DOHH2 (cell line): ENCODE measurements at regions not wholly inside any gene's neighbourhood (a gene's known extent, or its start where the extent isn't known, plus 50 kb on each side); places are given as distances from the start of the nearest gene placed in this dataset.

Experiments used
- H3F3A ChIP-seq: fragments of 200-600 bp; sonication (generic), shearing (Covaris generic); 2 replicates; pipeline ENCODE4 v1.6.0; 2016; ENCODE audit warnings: antibody characterized with exemption, mild to moderate bottlenecking; ENCODE audit not compliant: control insufficient read depth, insufficient read depth
- H3K27ac ChIP-seq: fragments of 200-600 bp; sonication (generic); 2 replicates; pipeline ENCODE4 v1.5.1; 2014; ENCODE audit warnings: low read depth, mild to moderate bottlenecking, low read length, moderate library complexity
- H3K27me3 ChIP-seq: fragments of 200-600 bp; sonication (generic); 2 replicates; pipeline ENCODE4 v1.6.1; 2014; ENCODE audit warnings: mild to moderate bottlenecking, low read length, mixed read lengths; ENCODE audit not compliant: control insufficient read depth
- H3K36me3 ChIP-seq: fragments of 200-600 bp; sonication (generic); 2 replicates; pipeline ENCODE4 v1.6.1; 2014; ENCODE audit warnings: mild to moderate bottlenecking, low read length, moderate library complexity, mixed read lengths; ENCODE audit not compliant: control insufficient read depth
- H3K4me1 ChIP-seq: fragments of 200-600 bp; sonication (generic); 2 replicates; pipeline ENCODE4 v1.6.1; 2014; ENCODE audit warnings: mild to moderate bottlenecking, low read length, mixed read lengths; ENCODE audit not compliant: control insufficient read depth
- H3K4me2 ChIP-seq: fragments of 200-600 bp; sonication (generic); 2 replicates; pipeline ENCODE4 v1.6.0; 2014; ENCODE audit warnings: mild to moderate bottlenecking, low read length, moderate library complexity
- H3K4me3 ChIP-seq: fragments of 200-600 bp; sonication (generic); 2 replicates; pipeline ENCODE4 v1.5.1; 2014; ENCODE audit warnings: mild to moderate bottlenecking, low read length, mixed read lengths
- H3K79me2 ChIP-seq: fragments of 200-600 bp; sonication (generic); 2 replicates; pipeline ENCODE4 v1.6.1; 2014; ENCODE audit warnings: mild to moderate bottlenecking, low read length, mixed read lengths; ENCODE audit not compliant: control insufficient read depth
- H3K9me2 ChIP-seq: fragments of 200-600 bp; sonication (generic); replicated peaks from 2 replicates; pipeline ENCODE4 v1.6.1; 2014; ENCODE audit warnings: mild to moderate bottlenecking, low read length, mixed read lengths; ENCODE audit not compliant: control insufficient read depth
- H3K9me3 ChIP-seq: fragments of 200-600 bp; sonication (generic); 2 replicates; pipeline ENCODE4 v1.6.1; 2014; ENCODE audit warnings: antibody characterized with exemption, low read length, mixed read lengths; ENCODE audit not compliant: control insufficient read depth, insufficient read depth
- H4K20me1 ChIP-seq: fragments of 200-600 bp; sonication (generic); 2 replicates; pipeline ENCODE4 v1.6.0; 2014; ENCODE audit warnings: low read depth, mild to moderate bottlenecking, antibody characterized with exemption, low read length, moderate library complexity; ENCODE audit not compliant: control insufficient read depth, insufficient read depth
- EZH2phosphoT487 ChIP-seq: fragments of 200-600 bp; sonication (generic); IDR thresholded peaks from 2 replicates; pipeline ENCODE4 v1.6.1; 2017; ENCODE audit warnings: borderline replicate concordance, mild to moderate bottlenecking, antibody characterized with exemption, low read length, moderate library complexity, mixed read lengths
- TF ChIP-seq, protein P1 (sequence below): fragments of 200-600 bp; sonication (generic); IDR thresholded peaks from one replicate; pipeline ENCODE4 v1.5.1; 2014; ENCODE audit warnings: antibody characterized with exemption, mild to moderate bottlenecking, low read depth, low read length; ENCODE audit not compliant: poor library complexity, severe bottlenecking

DNA sequence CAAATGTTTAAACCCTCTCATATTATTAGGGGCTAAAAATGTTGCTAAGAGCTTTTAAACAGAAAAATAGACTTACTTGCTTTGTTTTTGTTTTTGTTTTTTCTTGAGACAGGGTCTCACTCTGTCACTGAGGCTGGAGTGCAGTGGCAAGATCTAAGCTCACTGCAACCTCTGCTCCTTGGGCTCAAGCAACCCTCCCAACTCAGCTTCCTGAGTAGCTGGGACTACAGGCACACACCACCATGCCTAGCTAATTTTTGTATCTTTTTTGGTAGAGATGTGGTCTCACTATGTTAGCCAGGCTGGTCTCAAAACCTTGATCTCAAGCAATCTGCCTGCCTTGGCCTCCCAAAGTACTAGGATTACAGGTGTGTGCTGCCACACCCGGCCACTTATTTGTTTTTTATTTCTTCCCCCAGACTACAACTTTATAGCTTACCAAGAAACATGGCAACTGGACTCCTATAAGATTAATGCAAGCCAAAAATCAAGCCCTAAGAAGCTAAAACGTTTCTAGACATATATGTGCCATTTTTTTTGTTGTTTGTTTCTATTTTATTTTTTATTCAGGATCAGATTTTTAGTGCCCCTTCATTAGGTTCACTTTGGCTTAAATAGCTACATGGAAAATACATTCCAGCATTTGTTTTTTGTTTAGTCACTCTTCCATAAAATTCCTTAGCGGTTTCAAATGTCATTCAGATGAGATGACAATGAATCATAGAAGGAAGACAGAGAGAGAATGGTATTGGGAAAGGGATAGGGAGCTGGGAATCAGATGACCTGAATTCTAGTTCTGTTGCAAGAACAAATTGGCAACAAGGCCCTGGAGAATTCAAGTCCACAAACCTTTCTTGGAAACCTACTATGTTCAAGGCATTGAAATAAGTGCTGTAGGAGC lies 163.4 kb upstream of the MKLN1 start:
- H3K4me2 ChIP-seq = no peak overlapping the region

DNA sequence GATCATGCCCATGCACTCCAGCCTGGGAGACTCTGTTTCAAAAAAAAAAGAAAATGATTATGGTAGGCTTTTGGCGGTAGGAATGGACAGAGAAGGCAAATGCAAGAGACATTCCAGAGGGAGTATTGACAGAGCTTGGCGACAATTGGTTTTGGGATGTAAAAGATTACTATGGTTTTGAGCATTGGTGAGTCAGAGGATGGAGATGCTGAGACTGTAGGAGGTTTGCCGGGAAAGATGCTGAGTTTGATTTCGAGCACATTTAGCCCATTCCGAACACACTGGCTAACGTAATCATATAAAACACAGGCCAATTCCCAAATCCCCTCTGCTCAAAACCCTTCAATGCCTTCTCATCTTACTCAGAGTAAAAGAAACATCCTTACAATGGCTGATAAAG lies 161.6 kb upstream of the MKLN1 start:
- H3K27me3 ChIP-seq = no peaks in the 10 kb centered on the region
- no peaks in the 10 kb centered on the region for H3K79me2 ChIP-seq
- H3F3A ChIP-seq = no peaks in the 10 kb centered on the region
- TF ChIP-seq, protein P1, sequence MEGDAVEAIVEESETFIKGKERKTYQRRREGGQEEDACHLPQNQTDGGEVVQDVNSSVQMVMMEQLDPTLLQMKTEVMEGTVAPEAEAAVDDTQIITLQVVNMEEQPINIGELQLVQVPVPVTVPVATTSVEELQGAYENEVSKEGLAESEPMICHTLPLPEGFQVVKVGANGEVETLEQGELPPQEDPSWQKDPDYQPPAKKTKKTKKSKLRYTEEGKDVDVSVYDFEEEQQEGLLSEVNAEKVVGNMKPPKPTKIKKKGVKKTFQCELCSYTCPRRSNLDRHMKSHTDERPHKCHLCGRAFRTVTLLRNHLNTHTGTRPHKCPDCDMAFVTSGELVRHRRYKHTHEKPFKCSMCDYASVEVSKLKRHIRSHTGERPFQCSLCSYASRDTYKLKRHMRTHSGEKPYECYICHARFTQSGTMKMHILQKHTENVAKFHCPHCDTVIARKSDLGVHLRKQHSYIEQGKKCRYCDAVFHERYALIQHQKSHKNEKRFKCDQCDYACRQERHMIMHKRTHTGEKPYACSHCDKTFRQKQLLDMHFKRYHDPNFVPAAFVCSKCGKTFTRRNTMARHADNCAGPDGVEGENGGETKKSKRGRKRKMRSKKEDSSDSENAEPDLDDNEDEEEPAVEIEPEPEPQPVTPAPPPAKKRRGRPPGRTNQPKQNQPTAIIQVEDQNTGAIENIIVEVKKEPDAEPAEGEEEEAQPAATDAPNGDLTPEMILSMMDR = no peak
- no peak for TF ChIP-seq EZH2phosphoT487
- no peak overlapping the region for H3K4me2 ChIP-seq
- H3K27ac ChIP-seq = no peak overlapping the region
- no peaks in the 10 kb centered on the region for H3K36me3 ChIP-seq
- no peak overlapping the region for H3K4me3 ChIP-seq
- H3K9me3 ChIP-seq = no peaks in the 10 kb centered on the region
- no peaks in the 10 kb centered on the region for H4K20me1 ChIP-seq
- H3K9me2 ChIP-seq = no peaks in the 10 kb centered on the region
- no peaks in the 10 kb centered on the region for H3K4me1 ChIP-seq

More for the DNA sequence above, 163.4 kb upstream of the MKLN1 start:
- H3K79me2 ChIP-seq = no peaks in the 10 kb centered on the region
- H3K9me3 ChIP-seq = no peaks in the 10 kb centered on the region
- H4K20me1 ChIP-seq = no peaks in the 10 kb centered on the region
- no peaks in the 10 kb centered on the region for H3F3A ChIP-seq
- H3K9me2 ChIP-seq = no peaks in the 10 kb centered on the region
- no peak overlapping the region for H3K27ac ChIP-seq
- H3K36me3 ChIP-seq = no peaks in the 10 kb centered on the region
- no peaks in the 10 kb centered on the region for H3K27me3 ChIP-seq
- no peak overlapping the region for H3K4me3 ChIP-seq
- H3K4me1 ChIP-seq = no peaks in the 10 kb centered on the region
- TF ChIP-seq, protein P1 = no peak
- TF ChIP-seq EZH2phosphoT487 = no peak

DNA sequence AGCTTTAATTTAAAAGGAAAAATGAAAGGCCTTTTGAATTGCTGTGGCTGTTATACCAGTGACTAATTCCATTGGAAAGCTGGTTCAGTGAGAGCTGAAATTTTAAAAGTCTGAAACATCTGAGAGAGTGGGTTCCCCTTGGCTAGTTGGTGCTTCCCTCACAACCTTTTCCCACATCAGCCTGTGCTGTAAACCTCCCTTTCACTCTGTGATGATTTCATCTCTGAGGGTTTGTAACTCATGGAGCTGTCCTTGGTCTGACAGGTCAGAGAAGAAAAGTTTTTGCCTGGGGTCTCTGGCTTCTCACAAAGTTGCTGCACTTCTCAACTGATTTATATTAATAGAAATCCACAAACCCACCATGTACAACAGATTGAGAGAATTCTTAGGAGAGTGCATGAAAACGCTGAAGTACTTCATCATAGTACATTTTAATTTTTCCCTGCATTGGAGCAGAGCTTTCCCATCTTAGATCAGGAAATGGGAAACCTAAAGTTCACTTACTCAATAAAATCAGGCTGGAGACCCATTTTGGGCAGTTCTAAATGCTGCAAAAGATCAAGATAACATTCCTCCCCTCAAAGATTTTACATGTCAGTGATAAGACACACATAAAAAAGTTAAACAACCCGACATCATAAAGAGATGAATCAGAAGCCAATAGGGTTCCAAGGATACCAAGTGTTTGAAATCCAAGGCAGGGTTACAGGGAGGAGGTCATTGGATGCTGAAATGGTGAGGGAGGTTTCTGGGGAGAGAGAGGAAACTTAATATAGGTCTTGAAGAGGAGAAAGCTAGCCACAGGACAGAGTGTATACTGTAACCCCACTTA lies 157.0 kb upstream of the MKLN1 start:
- Histone ChIP-seq H3K4me2 (no peak overlapping the region), H3K4me1 (no peaks in the 10 kb centered on the region)

More for the DNA sequence above, 157.0 kb upstream of the MKLN1 start:
- Histone ChIP-seq H3K4me3 (no peak overlapping the region), H3K27ac (no peak overlapping the region), H3K79me2 (no peaks in the 10 kb centered on the region), H3K9me3 (no peaks in the 10 kb centered on the region), H3K9me2 (no peaks in the 10 kb centered on the region), H4K20me1 (no peaks in the 10 kb centered on the region), H3F3A (no peaks in the 10 kb centered on the region), H3K36me3 (no peaks in the 10 kb centered on the region), H3K27me3 (no peaks in the 10 kb centered on the region)
- TF ChIP-seq EZH2phosphoT487 = no peak
- TF ChIP-seq, protein P1 = no peak
